GM18867 (cell line): ENCODE measurements at regions not wholly inside any gene's neighbourhood (a gene's known extent, or its start where the extent isn't known, plus 50 kb on each side); places are given as distances from the start of the nearest gene placed in this dataset.

Experiments used
- ATAC-seq: cut with Tn5 transposase; IDR thresholded peaks from one replicate; pipeline ENCODE4 v1.9.1; 2021; ENCODE audit warnings: mild to moderate bottlenecking, moderate library complexity; ENCODE audit not compliant: unreplicated experiment

GRCh38 chrX:39318506-39319343, 517.5 kb downstream of the MID1IP1 start:
- no peak for ATAC-seq

- no peak for ATAC-seq
Observed at GRCh38 chrX:39320165-39320564, 518.9 kb downstream of the MID1IP1 start.

DNA sequence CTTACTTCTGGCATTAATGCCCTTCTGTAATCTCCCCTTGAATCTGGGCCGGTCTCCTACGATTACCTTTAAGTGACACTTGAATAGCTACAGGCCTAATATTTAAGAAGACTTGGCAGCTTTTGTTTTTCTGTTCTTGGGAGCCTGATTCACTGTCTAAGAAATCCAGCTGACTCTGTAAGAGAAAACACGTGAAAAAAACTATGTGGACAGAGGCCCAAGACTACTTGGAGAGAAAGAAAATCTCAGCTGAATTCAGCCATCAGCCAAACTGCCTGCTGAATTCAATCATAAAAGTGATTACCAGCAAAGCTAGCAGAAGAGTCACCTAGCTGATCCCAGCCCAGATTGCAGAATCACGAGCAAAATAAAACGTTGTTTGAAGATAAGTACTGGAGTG, 521.2 kb downstream of the MID1IP1 start:
- ATAC-seq = no peak

DNA sequence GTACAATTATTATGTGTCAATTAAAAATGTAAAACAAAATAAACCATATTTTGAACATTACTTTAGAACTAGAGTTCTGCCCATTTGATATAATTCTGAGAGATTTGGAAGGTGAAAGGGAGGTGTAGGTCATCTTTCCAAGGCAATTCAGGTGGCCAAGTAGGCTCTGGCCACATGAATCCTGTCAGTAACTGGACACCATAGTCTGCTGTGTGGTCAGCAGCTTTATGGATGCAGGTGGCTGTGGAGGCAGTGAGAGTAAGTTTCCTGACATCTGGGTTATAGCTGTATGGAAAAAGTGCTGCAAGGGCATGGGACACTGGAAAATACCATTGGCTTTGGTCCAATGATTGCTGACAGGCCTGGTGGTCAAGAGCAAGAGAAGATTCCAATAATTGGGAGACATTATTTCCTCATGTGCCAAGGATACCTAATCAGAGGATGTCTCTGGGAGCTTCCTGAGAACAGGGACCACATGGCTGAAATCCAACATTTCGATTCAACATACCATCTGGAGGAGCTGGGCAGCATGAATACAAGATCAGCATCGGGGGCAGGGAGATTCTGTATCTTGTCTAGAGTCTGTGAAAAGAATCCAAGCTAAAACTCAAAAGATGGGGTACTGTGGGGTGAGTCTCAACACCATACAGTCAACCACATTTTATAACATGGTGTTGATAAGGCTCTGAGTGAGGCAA, 523.1 kb downstream of the MID1IP1 start:
- ATAC-seq = no peak

- no peak for ATAC-seq
Observed at GRCh38 chrX:39327255-39327654, 526.0 kb downstream of the MID1IP1 start.

- ATAC-seq = no peak
Observed at GRCh38 chrX:39327705-39328104, 526.4 kb downstream of the MID1IP1 start.

DNA sequence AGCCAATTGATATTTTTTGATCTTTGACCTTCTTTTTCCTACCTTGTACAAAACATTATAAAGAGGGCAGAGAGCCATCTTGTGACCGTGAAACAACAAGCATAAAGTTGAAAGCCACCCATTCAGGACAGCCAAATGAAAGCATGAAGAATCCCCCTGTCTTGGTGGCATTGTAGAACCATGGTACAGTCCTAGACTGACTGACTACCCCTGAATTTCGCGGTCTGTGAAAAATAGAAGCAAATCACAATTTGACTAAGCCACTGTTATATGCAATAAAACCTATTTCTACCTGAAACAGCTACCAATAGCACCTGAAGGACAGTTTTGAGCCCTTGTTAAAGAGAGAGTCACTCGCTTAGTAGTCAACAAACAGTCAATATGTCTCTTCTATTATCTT, 527.4 kb downstream of the MID1IP1 start:
- no peak for ATAC-seq

DNA sequence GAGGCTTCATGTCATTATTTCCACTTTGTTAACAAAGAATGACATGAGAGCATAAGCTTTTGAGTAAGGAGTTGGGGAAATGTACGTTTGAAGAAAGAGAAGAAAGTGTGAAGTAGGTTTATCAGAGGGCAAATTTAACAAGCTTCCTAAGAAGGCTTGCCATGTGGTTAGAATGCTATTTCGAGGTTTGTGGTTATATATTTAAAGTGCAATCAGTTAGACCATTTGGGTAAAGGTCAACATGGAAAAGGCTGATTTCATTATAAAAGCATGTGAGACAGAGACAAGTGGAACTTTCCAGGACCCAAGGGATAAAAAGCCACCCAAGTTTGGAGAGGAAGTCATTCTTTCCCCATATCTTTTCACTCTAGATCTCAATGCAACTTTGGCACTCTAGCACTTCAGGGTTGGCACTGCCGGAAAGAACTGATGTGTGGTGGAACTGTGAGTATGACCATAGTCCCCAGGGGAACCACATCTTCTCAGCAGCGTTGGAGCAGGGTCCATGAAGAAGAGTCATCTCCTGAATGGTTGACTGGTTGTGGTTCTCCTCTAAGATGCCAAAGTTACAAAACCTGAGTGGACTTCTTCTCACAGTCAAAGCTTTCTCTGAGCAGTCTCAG, 529.9 kb downstream of the MID1IP1 start:
- ATAC-seq = peak; percentile 59

GRCh38 chrX:39333451-39333850, 532.2 kb downstream of the MID1IP1 start:
- no peak for ATAC-seq

GRCh38 chrX:39335513-39336235, 534.4 kb downstream of the MID1IP1 start:
- ATAC-seq = no peak

- ATAC-seq = peak; percentile 81
Observed at GRCh38 chrX:39336671-39337311, 535.5 kb downstream of the MID1IP1 start.

DNA sequence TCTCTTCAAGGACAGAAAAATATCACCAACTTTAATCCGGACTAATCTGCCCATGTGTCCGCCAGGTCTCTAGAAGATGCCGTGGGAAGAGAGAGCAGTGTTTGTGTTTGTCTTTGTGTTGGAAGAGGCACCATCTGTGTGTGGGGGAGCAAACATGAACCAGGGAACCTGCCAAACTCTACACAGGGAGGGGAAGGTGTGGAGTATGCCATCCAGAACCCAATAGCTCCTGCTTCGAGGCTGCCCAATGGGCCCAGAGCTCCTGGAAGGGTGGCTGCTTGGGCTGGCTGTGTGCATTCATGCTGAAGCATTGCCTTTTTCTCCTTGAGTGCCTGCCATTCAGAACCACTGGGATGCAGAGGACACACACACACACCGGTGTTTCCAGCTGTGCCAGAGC, 536.2 kb downstream of the MID1IP1 start:
- ATAC-seq = no peak

DNA sequence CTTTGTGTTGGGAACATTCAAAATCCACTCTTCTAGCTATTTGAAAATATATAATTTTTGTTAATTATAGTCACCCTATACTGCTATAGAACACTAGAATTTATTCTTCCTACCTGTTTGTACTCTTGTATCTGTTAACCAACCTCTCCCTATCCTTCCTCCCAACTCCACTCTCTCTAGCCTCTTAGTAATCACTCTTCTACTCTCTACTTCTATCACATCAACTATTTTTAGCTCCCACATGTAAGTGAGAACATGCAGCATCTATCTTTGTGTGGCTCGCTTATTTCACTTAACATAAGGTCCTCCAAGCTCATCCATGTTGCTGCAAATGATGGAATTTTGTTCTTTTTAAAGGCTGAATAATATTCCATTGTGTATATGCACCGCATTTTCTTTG, 537.3 kb downstream of the MID1IP1 start:
- no peak for ATAC-seq

- ATAC-seq = no peak
Observed at GRCh38 chrX:39356119-39356807, 555.0 kb downstream of the MID1IP1 start.

DNA sequence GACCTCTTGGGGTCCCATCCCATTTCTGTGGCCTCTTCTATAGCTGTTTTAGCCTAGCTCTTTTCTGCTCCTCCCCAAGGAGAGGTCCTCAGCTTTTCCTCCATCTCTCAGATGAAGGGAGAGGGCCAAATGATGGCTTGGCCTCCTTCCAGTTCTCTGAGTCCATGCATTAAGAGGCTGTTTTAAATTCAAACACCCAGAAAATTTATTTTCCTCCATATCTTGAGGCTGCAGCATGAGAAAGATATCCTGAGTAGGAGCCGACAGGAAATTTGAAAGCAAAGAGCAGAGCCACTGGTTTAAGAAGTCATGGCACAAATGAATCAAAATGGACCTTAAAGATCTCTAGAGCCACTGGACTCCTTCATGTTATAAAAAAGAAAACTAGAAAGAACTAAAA, 558.8 kb downstream of the MID1IP1 start:
- no peak for ATAC-seq

- no peak for ATAC-seq
Observed at GRCh38 chrX:39361736-39362135, 560.5 kb downstream of the MID1IP1 start.

DNA sequence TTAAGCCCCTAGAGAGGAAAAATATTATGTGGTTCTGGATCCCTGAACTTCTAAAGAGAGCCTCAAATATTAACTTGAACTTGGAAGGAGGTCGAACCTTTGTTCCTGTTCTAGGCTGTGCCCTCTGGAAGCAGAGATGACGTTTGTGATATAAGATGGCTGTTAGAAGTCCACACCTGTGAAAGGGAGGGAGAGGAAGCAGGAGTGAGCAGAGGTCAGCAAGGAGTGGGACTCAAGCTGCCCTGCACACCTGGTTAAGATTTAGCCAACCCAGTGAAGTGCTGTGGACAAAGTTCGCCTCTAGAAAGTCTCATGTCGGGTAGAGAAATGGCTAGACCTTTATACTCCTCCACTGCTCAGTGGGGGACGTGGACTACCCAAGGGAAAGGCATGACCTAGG, 566.2 kb downstream of the MID1IP1 start:
- no peak for ATAC-seq

GRCh38 chrX:39372115-39372514, 570.9 kb downstream of the MID1IP1 start:
- ATAC-seq = no peak

DNA sequence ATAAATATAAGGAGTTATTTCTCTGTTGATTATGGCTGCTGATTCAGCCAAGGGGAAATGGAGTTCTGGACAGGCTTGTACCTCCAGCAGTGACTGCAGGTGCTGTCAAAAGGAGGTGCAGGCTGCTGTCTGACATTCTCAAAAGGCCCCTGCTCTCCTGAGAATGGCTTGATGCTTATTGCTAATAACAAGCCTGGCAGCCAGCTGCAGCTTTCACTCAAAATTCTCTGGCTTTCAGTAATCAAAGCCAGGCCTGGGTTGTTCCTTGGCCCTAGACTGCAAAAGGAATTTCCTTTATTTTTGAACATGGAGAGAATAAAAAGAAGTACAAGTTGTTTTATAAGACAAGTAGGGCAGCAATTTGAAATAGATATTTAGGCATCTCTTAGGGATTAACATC, 575.9 kb downstream of the MID1IP1 start:
- ATAC-seq = no peak

DNA sequence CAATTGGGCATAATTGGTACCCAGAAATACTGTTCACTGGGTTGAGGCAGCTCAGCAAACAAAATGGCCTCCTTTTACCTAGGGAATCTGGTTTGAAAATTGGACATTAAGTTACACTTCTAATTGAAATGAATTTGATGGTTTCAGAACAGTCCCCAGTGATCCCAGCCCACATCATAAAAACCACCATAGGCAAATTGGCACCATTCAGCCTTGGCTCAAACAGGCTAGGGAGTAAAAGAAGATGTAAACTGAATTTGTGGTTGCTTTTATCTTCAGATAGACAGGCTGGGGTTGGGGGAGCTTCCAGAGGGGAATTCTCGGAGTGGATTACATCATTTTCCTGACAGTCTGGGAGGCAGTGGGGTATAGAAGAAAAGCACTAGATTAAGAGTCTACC, 576.5 kb downstream of the MID1IP1 start:
- ATAC-seq = no peak
